Keratinocyte (primary cell): ENCODE measurements at regions not wholly inside any gene's neighbourhood (a gene's known extent, or its start where the extent isn't known, plus 50 kb on each side); places are given as distances from the start of the nearest gene placed in this dataset.

Experiments
- DNase-seq: peaks from one replicate; pipeline ENCODE4 v3.0.0-alpha.2; 2011; ENCODE audit warnings: low read depth, missing footprints, low spot score
- FAIRE-seq: peaks from 2 replicates; lab custom pipeline; 2011; peaks lifted over from hg19 to GRCh38; lab: Jason Lieb, UNC
- H2AFZ ChIP-seq: 2 replicates; pipeline ENCODE4 v1.6.0; 2012; ENCODE audit warnings: low read length, control low read depth, inconsistent platforms; ENCODE audit not compliant: control insufficient read depth
- H3K27ac ChIP-seq: 2 replicates; pipeline ENCODE4 v1.5.1; 2011; ENCODE audit warnings: low read length; ENCODE audit not compliant: control insufficient read depth, insufficient read depth
- H3K27me3 ChIP-seq: 3 replicates; pipeline ENCODE4 v1.6.0; 2011; ENCODE audit warnings: low read length; ENCODE audit not compliant: control insufficient read depth, insufficient read depth; ENCODE audit errors: extremely low read depth
- H3K36me3 ChIP-seq, 2 experiments: 2 replicates in 1 of 2; 3 replicates in 1 of 2; pipeline ENCODE4 v1.5.1; 2011; ENCODE audit warnings: low read length in 2 of 2, mild to moderate bottlenecking in 1 of 2; ENCODE audit not compliant: control insufficient read depth in 2 of 2, insufficient read depth in 2 of 2; ENCODE audit errors: extremely low read depth in 1 of 2
- H3K4me1 ChIP-seq: 3 replicates; pipeline ENCODE4 v1.5.1; 2011; ENCODE audit warnings: low read length; ENCODE audit not compliant: control insufficient read depth, insufficient read depth; ENCODE audit errors: extremely low read depth
- H3K4me2 ChIP-seq: 3 replicates; pipeline ENCODE4 v1.6.0; 2011; ENCODE audit warnings: low read depth, low read length; ENCODE audit not compliant: control insufficient read depth, insufficient read depth; ENCODE audit errors: extremely low read depth
- H3K4me3 ChIP-seq, 3 experiments: fragments of 200-600 bp in 1 of 3; sonication (generic) in 1 of 3; 2 replicates in 2 of 3; 3 replicates in 1 of 3; pipeline ENCODE4 v1.5.1; 2011 to 2016; ENCODE audit warnings: low read length in 3 of 3, mild to moderate bottlenecking in 3 of 3, control low read depth in 2 of 3, inconsistent platforms in 1 of 3, low read depth in 1 of 3, mixed read lengths in 1 of 3, mixed run types in 1 of 3, moderate library complexity in 1 of 3; ENCODE audit not compliant: control insufficient read depth in 2 of 3, insufficient read depth in 2 of 3; ENCODE audit errors: extremely low read depth in 1 of 3
- H3K79me2 ChIP-seq: 2 replicates; pipeline ENCODE4 v1.6.0; 2012; ENCODE audit warnings: low read length; ENCODE audit not compliant: control insufficient read depth, insufficient read depth
- H3K9ac ChIP-seq: 3 replicates; pipeline ENCODE4 v1.6.0; 2011; ENCODE audit warnings: low read length; ENCODE audit not compliant: control insufficient read depth, insufficient read depth; ENCODE audit errors: extremely low read depth
- H3K9me1 ChIP-seq: 3 replicates; pipeline ENCODE4 v1.6.0; 2011; ENCODE audit warnings: low read length; ENCODE audit not compliant: control insufficient read depth, insufficient read depth; ENCODE audit errors: extremely low read depth
- H3K9me3 ChIP-seq: 2 replicates; pipeline ENCODE4 v1.5.1; 2012; ENCODE audit warnings: low read depth, low read length; ENCODE audit not compliant: control insufficient read depth
- H4K20me1 ChIP-seq: 3 replicates; pipeline ENCODE4 v1.6.0; 2011; ENCODE audit warnings: low read length; ENCODE audit not compliant: control insufficient read depth, insufficient read depth; ENCODE audit errors: extremely low read depth
- EZH2 ChIP-seq: IDR thresholded peaks from one replicate; pipeline ENCODE4 v1.6.1; 2012; ENCODE audit warnings: inconsistent platforms, mild to moderate bottlenecking, low read length, moderate library complexity
- dilution Hi-C: fragments of 300-500 bp; cut with MboI; formaldehyde crosslinking; loops from one replicate; pipeline ENCODE4 v1.7.0; 2020; ENCODE audit warnings: low sequenced_read_pairs; ENCODE audit not compliant: extremely low pct_ligation_motif_present
- TF ChIP-seq, protein P1 (sequence below), 3 experiments: IDR thresholded peaks in 1 of 3; conservative IDR thresholded peaks in 1 of 3; optimal IDR thresholded peaks in 1 of 3; 2 replicates in 2 of 3; 3 replicates in 1 of 3; pipeline versions ENCODE3 to v1.5.1; 2011; ENCODE audit warnings: low read length in 3 of 3, mild to moderate bottlenecking in 3 of 3, moderate library complexity in 2 of 3, control low read depth in 1 of 3, inconsistent platforms in 1 of 3; ENCODE audit not compliant: insufficient read depth in 2 of 3; ENCODE audit errors: extremely low read depth in 1 of 3

DNA sequence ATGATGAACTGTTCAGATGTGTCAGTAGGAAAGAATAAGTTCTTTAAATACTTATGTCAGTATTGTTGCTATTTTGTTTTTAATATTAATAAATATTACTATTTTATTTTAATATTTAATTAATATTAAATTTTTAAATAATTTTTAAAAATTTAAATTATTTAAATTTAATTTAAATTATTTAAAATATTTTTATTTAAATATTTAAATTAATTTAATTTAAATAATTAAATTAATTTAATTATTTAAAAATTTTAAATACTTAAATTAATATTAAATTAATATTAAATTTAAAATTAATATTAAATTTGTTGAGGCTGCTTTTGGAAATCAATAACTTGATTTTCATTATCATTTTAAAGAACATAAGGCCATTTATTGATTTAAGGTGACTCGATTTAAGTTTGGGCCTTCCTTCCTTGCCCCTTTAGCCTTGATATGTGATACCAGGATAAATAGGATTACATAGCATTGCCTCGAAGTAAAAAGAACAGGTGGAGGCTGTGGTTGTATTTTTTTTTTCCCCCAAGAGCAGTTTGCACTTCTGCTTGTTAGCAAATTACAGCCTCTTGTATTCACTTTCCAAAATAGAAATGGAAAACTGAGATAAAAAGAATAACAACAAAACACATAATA is 915.2 kb downstream of the TTLL7 start:
- FAIRE-seq (no peak), DNase-seq (no peak)
- dilution Hi-C loops, result no loop called here
- H3K4me1 ChIP-seq, result peaks cover 4% of the 10 kb centered on the region
- H3K9ac ChIP-seq, result no peak overlapping the region
- no peak overlapping the region for H3K4me3 ChIP-seq
- no peak overlapping the region for H3K4me2 ChIP-seq
- no peaks in the 10 kb centered on the region for H4K20me1 ChIP-seq
- H3K27ac ChIP-seq, result no peak overlapping the region
- H3K9me1 ChIP-seq, result no peaks in the 10 kb centered on the region
- no peaks in the 10 kb centered on the region for H3K27me3 ChIP-seq
- no peaks in the 10 kb centered on the region for H3K36me3 ChIP-seq
- no peak overlapping the region for H2AFZ ChIP-seq
- no peaks in the 10 kb centered on the region for H3K79me2 ChIP-seq
- TF ChIP-seq EZH2, result no peak
- TF ChIP-seq, protein P1, sequence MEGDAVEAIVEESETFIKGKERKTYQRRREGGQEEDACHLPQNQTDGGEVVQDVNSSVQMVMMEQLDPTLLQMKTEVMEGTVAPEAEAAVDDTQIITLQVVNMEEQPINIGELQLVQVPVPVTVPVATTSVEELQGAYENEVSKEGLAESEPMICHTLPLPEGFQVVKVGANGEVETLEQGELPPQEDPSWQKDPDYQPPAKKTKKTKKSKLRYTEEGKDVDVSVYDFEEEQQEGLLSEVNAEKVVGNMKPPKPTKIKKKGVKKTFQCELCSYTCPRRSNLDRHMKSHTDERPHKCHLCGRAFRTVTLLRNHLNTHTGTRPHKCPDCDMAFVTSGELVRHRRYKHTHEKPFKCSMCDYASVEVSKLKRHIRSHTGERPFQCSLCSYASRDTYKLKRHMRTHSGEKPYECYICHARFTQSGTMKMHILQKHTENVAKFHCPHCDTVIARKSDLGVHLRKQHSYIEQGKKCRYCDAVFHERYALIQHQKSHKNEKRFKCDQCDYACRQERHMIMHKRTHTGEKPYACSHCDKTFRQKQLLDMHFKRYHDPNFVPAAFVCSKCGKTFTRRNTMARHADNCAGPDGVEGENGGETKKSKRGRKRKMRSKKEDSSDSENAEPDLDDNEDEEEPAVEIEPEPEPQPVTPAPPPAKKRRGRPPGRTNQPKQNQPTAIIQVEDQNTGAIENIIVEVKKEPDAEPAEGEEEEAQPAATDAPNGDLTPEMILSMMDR (optimal IDR thresholded peaks at IDR 0.05 in 1 of 3, IDR thresholded peaks at IDR 0.05 in 1 of 3, conservative IDR thresholded peaks at IDR 0.05 in 1 of 3; ENCODE audit: extremely low read depth in 1 of 3, insufficient read depth in 2 of 3, low read length in 3 of 3), result no peak
- no peaks in the 10 kb centered on the region for H3K9me3 ChIP-seq

DNA sequence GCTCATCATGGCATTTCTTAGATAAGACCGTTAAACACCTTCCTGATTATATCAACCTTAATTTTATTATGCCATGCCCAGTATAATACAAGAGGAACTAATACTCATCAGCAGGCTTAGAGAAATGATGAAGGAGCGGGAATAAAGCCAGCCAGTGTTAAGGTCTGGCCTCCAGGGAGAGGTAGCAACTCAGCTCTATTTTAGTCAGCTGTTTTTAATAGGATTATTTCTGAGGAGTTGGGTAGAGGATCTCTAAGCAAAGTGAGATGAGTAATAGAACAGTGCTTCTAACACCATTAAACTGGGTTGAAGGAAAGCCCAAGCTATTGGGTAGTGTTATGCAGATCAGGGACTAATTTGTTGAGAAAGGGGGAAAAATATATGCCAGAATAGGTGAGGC is 921.5 kb downstream of the TTLL7 start:
- no peaks in the 10 kb centered on the region for H3K9me3 ChIP-seq
- no peak overlapping the region for H3K4me3 ChIP-seq
- H4K20me1 ChIP-seq, result no peaks in the 10 kb centered on the region
- no peaks in the 10 kb centered on the region for H3K4me1 ChIP-seq
- no peaks in the 10 kb centered on the region for H3K36me3 ChIP-seq
- no peak for DNase-seq
- no peaks in the 10 kb centered on the region for H3K79me2 ChIP-seq
- no peak for FAIRE-seq
- no peak overlapping the region for H3K27ac ChIP-seq
- no peaks in the 10 kb centered on the region for H3K9me1 ChIP-seq
- H3K27me3 ChIP-seq, result no peaks in the 10 kb centered on the region
- no peak overlapping the region for H3K4me2 ChIP-seq
- no peak overlapping the region for H3K9ac ChIP-seq
- dilution Hi-C loops, result no loop called here
- TF ChIP-seq, protein P1 (optimal IDR thresholded peaks at IDR 0.05 in 1 of 3, IDR thresholded peaks at IDR 0.05 in 1 of 3, conservative IDR thresholded peaks at IDR 0.05 in 1 of 3; ENCODE audit: extremely low read depth in 1 of 3, insufficient read depth in 2 of 3, low read length in 3 of 3), result no peak
- no peak for TF ChIP-seq EZH2
- no peak overlapping the region for H2AFZ ChIP-seq
